ENCODE measurements at regions not wholly inside any gene's neighbourhood (a gene's known extent, or its start where the extent isn't known, plus 50 kb on each side); places are given as distances from the start of the nearest gene placed in this dataset.
"Not testable (repeated sequence)": the region's sequence is repeated elsewhere in the genome, so short reads cannot be mapped to it uniquely, and the experiment has no call there.

DNA sequence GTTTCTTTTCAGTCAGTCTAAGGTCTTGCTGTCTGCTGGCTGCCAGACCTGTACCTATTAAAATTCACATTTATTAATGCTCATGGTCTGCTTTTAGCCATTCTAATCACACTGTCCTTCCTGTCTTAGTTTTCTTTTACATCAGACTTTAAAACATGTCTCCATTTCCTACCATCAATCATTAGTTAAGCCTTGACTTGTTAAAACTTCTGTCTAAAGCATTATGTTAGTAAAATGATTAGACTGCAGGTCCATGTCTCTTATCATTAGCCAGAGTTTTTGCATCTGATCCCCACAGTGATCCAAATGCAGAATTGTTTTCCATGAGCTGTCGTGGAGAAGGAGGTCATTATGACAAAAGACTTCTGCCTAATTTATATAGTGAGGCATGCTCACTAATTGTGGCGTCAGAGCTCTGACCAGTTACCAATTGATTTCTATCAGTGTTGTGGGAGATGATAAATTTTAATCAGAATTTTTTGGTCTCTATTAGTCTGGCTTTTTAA, 226.5 kb downstream of the DKK1 start:
- DNase-seq (ENCODE audit: low spot score): no peak

GRCh38 chr10:52541006-52541473, 227.0 kb downstream of the DKK1 start:
- DNase-seq (ENCODE audit: low spot score): peak; percentile 38

DNA sequence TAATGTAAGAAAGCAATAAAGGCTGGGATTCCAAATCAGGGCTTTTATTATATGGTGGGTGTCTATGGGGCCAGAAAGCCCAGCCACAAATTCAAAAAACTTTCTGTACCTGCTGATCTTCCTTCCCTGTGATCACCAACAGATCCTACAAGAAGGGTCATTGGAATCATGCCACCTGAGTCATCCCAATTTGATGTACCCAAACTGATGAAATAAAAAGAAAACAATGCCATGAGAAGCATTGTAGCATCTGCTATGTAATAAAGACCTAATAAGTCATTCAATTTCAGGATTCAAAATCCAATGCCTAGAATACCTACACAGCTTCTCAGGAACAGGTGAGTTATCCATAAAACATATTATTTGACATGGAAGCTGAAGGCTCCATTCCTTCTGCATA, 228.8 kb downstream of the DKK1 start:
- no peak for DNase-seq (ENCODE audit: low spot score)

- no peak for DNase-seq (ENCODE audit: low spot score)
Observed at GRCh38 chr10:52551046-52551445, 221.5 kb downstream of the MBL2 start.

- no peak for DNase-seq (ENCODE audit: low spot score)
Observed at GRCh38 chr10:52558090-52558489, 214.5 kb downstream of the MBL2 start.

DNA sequence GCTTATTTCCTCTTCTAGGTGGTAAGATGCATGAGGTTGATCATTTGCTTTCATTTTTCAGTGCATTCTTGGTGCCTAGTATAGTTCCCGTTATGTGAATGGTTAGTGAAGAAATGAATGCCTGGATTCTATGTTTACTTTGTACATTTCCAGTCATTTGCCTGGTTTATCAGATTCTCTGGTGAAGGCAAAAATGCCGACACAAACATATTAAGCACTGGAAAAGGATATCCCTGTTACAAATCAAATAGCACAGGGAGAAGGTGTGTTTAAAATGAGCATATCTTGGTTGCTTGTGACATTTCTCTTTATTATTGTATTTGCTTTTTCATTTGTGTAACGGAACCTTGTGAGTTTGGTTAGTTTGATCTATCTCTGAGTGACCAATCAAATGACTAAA, 211.3 kb downstream of the MBL2 start:
- no peak for DNase-seq (ENCODE audit: low spot score)

DNA sequence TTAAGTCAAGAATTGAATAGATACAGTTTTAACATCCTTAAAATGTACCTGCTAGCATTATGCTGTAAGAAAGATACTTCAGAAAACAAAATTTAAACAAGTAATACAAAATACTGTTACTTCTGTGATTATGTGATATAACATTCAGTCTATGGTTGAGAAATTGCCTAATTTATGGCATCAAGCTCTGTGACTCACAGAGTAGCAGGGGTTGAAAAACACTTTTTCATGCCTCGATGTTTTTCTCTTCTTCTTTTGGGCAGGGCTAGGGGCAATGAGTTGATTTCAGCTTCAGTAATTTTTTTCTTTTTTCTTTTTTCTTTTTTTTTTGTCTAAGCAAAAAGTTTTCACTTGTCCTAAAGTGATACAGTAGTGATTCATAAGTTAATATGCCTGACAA, 209.2 kb downstream of the MBL2 start:
- DNase-seq (ENCODE audit: low spot score): no peak

DNA sequence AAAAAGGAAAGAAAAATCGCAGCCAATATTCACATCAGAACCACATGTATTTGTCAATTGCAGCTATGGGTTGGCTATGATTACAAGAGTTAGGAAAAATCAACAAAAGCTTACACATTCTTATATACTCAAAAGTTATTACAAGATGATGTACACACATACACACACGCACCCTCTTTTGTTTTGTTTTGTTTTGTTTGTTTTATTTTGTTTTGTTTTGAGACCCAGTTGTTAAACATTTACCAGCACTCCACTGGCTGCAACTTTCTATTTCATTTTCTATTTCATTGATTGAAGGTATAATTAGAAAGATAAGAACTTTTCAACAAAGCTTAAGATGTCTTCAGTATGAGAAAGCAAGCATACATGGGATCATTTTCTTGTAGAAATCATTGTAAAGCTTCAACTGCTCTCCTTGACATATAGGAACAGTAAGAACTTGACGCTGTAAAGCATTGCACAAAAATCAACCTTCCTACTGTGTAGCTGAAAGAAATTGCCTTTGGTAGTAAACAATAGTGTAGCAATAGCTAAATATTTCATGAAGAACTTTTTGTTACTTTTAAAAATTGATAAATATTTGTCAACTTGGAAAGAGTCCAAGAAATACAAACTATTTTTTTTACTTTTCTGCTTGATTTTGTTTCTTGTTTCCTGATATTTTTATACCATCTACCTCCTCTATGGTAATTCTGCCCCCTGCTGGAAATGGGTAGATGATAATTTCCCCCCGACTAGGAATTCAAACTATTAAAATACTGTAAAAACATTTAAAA, 205.9 kb downstream of the MBL2 start:
- DNase-seq (ENCODE audit: low spot score): peak; percentile 47

- no peak for DNase-seq (ENCODE audit: low spot score)
Observed at GRCh38 chr10:52567247-52567580, 205.4 kb downstream of the MBL2 start.

DNA sequence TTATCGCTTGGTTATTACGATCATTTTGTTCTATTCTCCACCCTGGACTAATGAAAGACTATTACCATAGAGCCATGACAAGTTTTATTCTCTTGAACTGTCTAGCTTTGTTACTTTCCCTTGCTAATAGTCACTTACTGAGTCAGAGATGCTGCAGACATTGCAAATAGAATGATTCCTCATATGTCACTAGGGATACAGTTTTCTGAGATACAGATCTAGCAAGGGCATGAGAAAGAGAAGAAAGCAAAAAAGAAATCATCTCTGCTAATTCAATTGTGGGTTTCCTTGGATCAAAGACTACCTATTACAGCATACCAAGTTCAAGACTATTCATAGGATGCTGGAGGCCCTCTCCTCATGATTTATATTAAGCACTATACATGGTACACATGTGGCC, 204.3 kb downstream of the MBL2 start:
- DNase-seq (ENCODE audit: low spot score): peak; percentile 31

GRCh38 chr10:52570490-52570889, 202.1 kb downstream of the MBL2 start:
- no peak for DNase-seq (ENCODE audit: low spot score)

DNA sequence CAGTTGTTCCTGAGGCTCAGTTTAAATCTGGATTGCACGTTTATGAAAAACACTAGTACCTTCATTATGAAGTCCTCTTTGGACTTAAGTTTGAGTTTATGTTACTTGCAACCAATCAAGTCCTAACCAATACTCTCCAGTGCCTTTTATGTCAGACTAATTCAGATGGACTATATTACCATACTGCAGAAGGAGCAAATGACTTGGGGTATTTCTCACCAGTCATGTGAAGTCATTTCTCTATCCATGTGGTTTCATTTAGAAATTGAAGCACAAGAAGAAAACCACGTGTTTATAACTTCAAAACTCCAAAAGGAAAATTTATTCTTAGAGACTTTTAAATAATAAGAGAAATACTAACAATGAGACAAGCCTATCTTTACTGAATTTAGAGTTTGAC, 201.6 kb downstream of the MBL2 start:
- DNase-seq (ENCODE audit: low spot score): peak; percentile 19

DNA sequence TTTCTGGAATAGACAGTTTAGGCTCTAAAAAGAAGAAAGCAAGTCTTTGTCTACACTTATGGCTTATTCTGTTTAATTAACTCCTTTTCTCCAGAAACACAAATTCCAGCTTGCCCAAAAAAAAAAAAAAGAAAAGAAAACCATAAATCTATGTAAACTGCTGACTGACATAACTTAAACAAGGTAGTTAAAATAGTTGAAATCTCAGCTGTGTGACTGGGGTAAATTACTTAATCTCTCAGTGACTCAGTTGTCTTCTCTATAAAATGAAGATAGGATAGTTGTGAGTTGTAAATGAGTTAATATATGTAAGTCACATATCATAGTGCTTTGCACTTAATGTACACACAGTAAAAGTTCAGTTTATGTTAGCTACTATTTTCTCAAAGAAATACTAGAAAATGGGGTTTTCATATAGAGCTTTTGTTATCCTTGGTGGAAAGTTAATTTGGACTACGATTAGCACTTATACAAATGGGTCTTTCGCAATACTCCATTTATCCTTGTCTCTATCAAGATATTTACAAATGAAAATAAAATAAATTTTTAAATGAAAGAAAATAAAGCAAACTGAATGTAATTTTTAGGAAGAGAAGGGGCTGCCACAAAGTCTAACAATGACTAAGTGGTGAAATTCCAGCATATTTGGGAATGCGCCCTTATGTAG, 200.9 kb downstream of the MBL2 start:
- DNase-seq (ENCODE audit: low spot score): no peak

GRCh38 chr10:52573347-52573746, 199.2 kb downstream of the MBL2 start:
- DNase-seq (ENCODE audit: low spot score): no peak

DNA sequence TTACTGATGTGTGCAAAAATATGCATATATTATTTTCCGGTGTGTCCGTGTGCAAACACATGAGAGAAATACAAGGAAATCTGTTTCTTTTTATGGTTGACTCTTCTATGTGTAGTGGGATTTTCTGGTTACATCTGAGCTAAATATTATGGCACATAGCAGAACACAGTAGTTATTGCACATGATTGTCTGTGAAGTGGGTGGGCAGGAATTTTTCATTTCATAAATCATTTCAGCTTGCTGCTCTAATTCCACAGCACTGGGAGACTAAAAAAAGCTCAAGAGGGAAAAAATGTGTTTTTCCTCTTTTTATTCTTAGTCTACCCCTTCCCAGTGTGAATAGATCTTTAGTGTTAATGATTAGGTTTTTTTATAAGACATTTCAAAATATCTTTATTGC, 197.9 kb downstream of the MBL2 start:
- no peak for DNase-seq (ENCODE audit: low spot score)

DNA sequence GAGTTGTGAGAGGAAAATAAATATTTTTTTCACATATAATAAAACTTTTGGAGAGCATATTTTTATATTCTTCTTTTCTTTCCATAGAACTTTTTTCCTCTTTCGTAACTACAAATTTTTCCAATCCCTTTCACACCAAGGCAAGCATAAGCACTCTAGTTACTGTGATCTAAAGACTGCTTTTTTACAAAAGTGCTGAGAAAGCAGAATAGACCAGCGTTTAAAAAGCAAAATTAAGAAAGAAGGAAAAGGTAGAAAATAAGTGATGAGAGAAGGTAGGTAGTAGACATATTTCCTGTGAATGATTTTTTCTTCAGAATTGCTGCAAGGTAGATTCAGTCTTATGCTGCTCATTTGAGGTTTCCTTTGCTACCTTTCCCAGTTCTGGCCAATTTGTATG, 195.5 kb downstream of the MBL2 start:
- DNase-seq (ENCODE audit: low spot score): no peak

- no peak for DNase-seq (ENCODE audit: low spot score)
Observed at GRCh38 chr10:52578871-52579405, 193.6 kb downstream of the MBL2 start.

GRCh38 chr10:52581636-52582035, 190.9 kb downstream of the MBL2 start:
- not testable (repeated sequence) for DNase-seq (ENCODE audit: low spot score)

DNA sequence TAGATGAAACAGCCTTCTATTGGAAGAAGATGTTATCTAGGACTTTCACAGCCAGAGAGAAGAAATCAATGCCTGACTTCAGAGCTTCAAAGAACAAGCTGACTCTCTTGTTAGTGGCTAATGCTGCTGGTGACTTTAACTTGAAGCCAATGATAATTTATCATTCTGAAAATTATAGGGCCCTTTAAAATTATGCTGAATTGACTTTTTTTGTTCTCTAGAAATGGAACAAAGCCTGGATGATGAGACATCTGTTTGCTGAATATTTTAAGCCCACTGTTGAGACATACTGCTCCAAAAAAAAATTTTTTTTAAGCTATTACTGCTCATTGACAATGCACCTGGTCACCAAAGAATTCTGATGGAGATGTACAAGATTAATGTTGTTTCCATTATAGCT, 189.2 kb downstream of the MBL2 start:
- no peak for DNase-seq (ENCODE audit: low spot score)

DNA sequence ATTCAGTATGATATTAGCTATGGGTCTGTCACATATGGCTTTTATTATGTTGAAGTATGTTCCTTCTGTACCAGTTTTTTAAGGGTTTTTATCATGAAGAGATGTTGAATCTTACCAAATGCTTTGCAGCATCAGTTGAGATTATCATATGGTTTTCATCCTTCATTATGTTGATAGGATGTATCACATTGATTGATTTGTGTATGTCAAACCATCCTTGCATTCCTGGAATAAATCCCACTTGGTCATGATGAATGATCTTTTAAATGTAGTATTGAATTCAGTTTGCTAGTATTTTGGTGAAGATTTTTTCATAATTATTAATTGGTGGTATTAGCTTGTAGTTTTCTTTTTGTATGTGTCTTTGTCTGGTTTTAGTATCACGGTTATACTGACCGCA, 185.9 kb downstream of the MBL2 start:
- DNase-seq (ENCODE audit: low spot score): no peak

- DNase-seq (ENCODE audit: low spot score): peak; percentile 16
Observed at GRCh38 chr10:52597189-52597863, 175.3 kb downstream of the MBL2 start.

GRCh38 chr10:52598936-52599335, 173.6 kb downstream of the MBL2 start:
- DNase-seq (ENCODE audit: low spot score): no peak
